HG02571 (cell line): ENCODE measurements at regions not wholly inside any gene's neighbourhood (a gene's known extent, or its start where the extent isn't known, plus 50 kb on each side); places are given as distances from the start of the nearest gene placed in this dataset.
"Not testable (repeated sequence)": the region's sequence is repeated elsewhere in the genome, so short reads cannot be mapped to it uniquely, and the experiment has no call there.

ENCODE experiments used
- ATAC-seq: cut with Tn5 transposase; IDR thresholded peaks from one replicate; pipeline ENCODE4 v1.9.1; 2021; ENCODE audit warnings: mild to moderate bottlenecking, moderate library complexity; ENCODE audit not compliant: unreplicated experiment

DNA sequence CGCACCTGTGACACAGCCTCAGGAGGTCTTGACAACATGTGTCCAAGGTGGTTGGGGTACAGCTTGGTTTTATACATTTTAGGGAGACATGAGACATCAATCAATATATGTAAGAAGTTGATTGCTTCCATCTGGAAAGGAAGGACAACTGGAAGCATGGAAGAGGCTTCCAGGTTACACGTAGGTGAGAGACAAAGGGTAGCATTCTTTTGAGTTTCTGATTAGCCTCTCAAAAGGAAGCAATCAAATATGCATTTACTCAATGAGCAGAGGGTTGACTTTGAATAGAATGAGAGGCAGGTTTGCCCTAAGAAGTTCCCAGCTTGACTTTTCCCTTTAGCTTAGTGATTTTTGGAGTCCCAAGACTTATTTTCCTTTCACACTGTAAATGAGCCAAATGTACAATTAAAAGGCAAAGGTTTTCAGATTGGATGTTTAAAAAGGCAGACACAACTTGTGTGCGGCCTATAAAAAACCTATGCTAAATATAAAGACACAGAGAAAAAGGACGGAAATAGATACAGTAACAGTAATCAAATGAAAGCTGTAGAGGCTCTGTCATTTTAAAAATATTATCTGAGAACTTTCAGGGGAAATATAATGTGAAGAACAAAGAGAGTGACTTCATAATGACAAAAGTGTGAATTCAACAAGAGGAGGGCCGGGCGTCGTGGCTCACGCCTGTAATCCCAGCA lies 65.7 kb upstream of the LANCL2 start:
- ATAC-seq: no peak

- peak; percentile 59 for ATAC-seq
Observed at GRCh38 chr7:55303220-55303619, 61.9 kb upstream of the LANCL2 start.

GRCh38 chr7:55304018-55304762 lies 60.9 kb upstream of the LANCL2 start:
- no peak for ATAC-seq

DNA sequence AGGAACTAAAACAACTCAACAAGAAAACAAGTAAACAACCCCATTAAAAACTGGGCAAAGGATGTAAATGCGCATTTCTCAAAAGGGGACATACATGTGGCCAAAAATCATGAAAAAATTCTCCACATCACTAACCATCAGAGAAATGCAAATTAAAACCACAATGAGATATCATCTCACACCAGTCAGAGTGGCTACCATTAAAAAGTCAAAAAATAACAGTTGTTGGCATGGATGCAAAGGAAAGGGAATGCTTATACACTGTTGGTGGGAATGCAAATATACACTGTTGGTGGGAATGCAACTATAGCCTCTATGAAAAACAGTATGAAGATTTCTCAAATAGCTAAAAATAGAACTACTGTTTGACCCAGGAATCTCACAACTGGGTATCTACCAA lies 60.0 kb upstream of the LANCL2 start:
- ATAC-seq: no peak

DNA sequence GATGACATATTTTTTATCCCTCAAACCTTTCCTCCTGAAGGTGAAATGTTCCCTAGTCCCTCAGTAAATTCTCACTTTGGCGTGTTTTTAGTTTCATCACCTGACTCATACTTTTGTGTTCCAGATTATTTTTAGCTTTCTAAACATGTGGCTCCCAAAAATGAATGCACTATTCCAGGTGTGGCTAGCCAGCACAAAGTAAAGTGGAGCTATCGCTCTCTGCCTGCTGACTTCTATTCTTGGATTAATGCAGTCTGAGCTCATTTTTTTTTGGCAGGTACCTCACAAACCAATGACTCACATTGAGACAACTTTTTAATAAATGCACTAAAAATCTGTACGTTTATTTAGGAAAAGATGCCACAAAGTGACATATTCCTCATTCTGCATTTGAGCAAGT lies 58.8 kb upstream of the LANCL2 start:
- ATAC-seq: no peak

GRCh38 chr7:55307123-55307916 lies 57.8 kb upstream of the LANCL2 start:
- ATAC-seq: no peak

DNA sequence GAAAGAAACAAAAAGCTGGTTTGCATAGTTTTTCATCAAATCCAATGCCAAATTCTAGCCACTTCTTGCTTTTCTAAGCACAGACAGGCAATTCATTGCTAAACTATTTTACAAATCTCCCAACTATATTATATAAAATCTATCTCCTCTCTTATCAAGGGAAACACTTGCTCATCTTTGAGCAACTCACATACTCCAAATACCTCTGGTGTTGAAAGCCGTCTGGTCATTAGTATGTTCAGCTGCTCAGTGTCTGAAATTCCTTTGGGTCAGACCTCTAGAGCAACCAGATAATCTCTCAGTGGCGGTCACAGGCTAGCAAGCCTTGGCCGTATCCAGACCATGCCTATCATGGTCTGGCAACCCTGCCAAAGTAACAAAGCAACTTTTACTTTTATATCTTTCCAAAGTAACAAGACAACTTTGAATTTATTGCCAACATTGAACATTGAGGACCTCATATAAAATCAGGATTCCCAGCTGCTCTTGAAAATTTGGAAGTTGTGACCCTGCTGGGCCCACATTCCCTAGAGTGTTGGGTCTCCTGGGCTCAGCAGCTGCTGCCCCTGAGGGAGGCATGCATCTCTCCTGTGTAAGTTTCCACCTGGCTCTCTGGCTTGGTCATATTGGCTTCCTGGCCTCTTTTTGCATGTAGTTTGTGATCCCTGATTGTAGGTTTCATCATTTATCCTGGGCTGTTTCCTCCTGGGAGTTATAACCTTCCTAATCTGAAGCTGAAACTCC lies 56.8 kb upstream of the LANCL2 start:
- no peak for ATAC-seq

GRCh38 chr7:55309040-55309991 lies 55.8 kb upstream of the LANCL2 start:
- peak; percentile 91 for ATAC-seq

DNA sequence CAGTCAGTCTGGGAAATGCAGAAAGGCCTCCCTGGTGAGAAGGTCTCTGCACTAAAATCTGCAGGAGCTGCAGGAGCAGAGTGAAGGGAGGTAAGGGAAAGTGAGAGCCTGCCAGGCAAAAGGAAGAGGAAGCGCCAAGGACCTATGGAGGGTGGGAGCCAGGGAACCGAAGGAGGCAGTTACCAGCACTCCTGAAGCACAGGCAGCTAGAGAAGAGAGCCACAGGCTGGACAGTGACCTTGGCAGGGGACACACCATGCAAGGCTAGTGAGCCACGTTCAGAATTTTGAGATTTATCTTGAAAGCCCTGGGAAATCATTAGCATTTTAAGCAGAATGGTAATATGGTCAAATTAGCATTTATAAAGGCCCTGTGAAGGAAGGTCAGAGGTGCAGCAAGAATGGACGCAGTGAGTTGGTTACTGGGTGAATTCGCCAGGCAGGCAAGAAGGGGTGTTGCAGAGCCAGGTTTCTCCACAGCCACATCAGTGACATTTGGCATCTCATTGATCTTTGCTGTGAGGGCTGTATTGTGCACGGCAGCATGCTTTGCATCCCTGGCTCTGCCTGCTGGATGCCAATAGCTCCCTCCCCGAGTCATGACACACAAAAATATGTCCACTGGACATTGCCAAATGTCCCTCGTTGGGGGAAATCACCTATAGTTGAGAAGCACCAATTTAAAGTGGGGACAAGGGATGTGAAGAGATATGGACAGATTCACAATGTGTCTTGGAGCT lies 54.7 kb upstream of the LANCL2 start:
- ATAC-seq: no peak

DNA sequence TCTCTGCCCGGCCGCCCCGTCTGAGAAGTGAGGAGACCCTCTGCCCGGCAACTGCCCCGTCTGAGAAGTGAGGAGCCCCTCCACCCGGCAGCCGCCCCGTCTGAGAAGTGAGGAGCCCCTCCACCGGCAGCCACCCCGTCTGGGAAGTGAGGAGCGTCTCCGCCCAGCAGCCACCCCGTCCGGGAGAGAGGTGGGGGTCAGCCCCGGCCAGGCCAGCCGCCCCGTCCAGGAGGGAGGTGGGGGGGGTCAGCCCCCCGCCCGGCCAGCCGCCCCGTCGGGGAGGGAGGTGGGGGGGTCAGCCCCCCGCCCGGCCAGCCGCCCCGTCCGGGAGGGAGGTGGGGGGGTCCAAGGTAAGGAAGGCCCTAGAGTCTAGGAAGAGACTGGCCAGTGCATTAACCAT lies 53.2 kb upstream of the LANCL2 start:
- ATAC-seq: not testable (repeated sequence)

DNA sequence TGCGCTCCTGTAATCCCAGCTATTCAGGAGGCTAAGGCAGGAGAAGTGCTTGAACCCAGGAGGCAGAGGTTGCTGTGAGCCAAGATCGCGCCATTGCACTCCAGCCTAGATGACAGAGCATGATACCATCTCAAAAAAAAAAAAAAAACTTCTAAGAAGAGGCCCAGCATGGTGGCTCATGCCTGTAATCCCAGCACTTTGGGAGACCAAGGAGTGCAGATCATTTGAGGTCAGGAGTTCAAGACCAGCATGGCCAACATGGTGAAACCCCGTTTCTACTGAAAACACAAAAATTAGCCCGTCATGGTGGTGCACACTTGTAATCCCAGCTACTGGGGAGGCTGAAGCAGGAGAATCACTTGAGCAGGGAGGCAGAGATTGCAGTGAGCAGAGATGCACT lies 51.5 kb upstream of the LANCL2 start:
- not testable (repeated sequence) for ATAC-seq

- no peak for ATAC-seq
Observed at GRCh38 chr7:55314967-55315366, 50.2 kb upstream of the LANCL2 start.
